ENCODE measurements at regions not wholly inside any gene's neighbourhood (a gene's known extent, or its start where the extent isn't known, plus 50 kb on each side); places are given as distances from the start of the nearest gene placed in this dataset.
"Not testable (repeated sequence)": the region's sequence is repeated elsewhere in the genome, so short reads cannot be mapped to it uniquely, and the experiment has no call there.

- H3K27me3 ChIP-seq (replicated peaks; ENCODE audit: control insufficient read depth, insufficient read depth, low read length, poor library complexity, severe bottlenecking); H3K4me3 ChIP-seq (ENCODE audit: insufficient read depth, low read depth, low read length, poor library complexity, severe bottlenecking); H3K27ac ChIP-seq (ENCODE audit: insufficient read depth, low read length, poor library complexity, severe bottlenecking); H3K9me3 ChIP-seq (ENCODE audit: control insufficient read depth, low read length); H3K4me1 ChIP-seq (ENCODE audit: control insufficient read depth, insufficient read depth, low read length, poor library complexity, severe bottlenecking); H3K36me3 ChIP-seq (ENCODE audit: control insufficient read depth, insufficient read depth, low read length); DNase-seq: not testable (repeated sequence)
Measured at GRCh38 chr17:20781869-20782268, 202.3 kb downstream of the CDRT15L2 start.

GRCh38 chr17:20783091-20783490 is 203.6 kb downstream of the CDRT15L2 start:
- no peaks in the 10 kb centered on the region for H3K27me3 ChIP-seq (replicated peaks; ENCODE audit: control insufficient read depth, insufficient read depth, low read length, poor library complexity, severe bottlenecking)
- no peak overlapping the region for H3K4me3 ChIP-seq (ENCODE audit: insufficient read depth, low read depth, low read length, poor library complexity, severe bottlenecking)
- no peaks in the 10 kb centered on the region for H3K4me1 ChIP-seq (ENCODE audit: control insufficient read depth, insufficient read depth, low read length, poor library complexity, severe bottlenecking)
- H3K27ac ChIP-seq (ENCODE audit: insufficient read depth, low read length, poor library complexity, severe bottlenecking): no peak overlapping the region
- no peak for DNase-seq
- no peaks in the 10 kb centered on the region for H3K36me3 ChIP-seq (ENCODE audit: control insufficient read depth, insufficient read depth, low read length)
- no peaks in the 10 kb centered on the region for H3K9me3 ChIP-seq (ENCODE audit: control insufficient read depth, low read length)

GRCh38 chr17:20784100-20784665 is 204.7 kb downstream of the CDRT15L2 start:
- no peak for DNase-seq
- no peak overlapping the region for H3K4me3 ChIP-seq (ENCODE audit: insufficient read depth, low read depth, low read length, poor library complexity, severe bottlenecking)
- no peaks in the 10 kb centered on the region for H3K4me1 ChIP-seq (ENCODE audit: control insufficient read depth, insufficient read depth, low read length, poor library complexity, severe bottlenecking)
- H3K27me3 ChIP-seq (replicated peaks; ENCODE audit: control insufficient read depth, insufficient read depth, low read length, poor library complexity, severe bottlenecking): no peaks in the 10 kb centered on the region
- H3K36me3 ChIP-seq (ENCODE audit: control insufficient read depth, insufficient read depth, low read length): no peaks in the 10 kb centered on the region
- no peaks in the 10 kb centered on the region for H3K9me3 ChIP-seq (ENCODE audit: control insufficient read depth, low read length)
- no peak overlapping the region for H3K27ac ChIP-seq (ENCODE audit: insufficient read depth, low read length, poor library complexity, severe bottlenecking)

- H3K27me3 ChIP-seq (replicated peaks; ENCODE audit: control insufficient read depth, insufficient read depth, low read length, poor library complexity, severe bottlenecking): no peaks in the 10 kb centered on the region
- no peak overlapping the region for H3K4me3 ChIP-seq (ENCODE audit: insufficient read depth, low read depth, low read length, poor library complexity, severe bottlenecking)
- H3K36me3 ChIP-seq (ENCODE audit: control insufficient read depth, insufficient read depth, low read length): no peaks in the 10 kb centered on the region
- H3K27ac ChIP-seq (ENCODE audit: insufficient read depth, low read length, poor library complexity, severe bottlenecking): no peak overlapping the region
- H3K4me1 ChIP-seq (ENCODE audit: control insufficient read depth, insufficient read depth, low read length, poor library complexity, severe bottlenecking): no peaks in the 10 kb centered on the region
- H3K9me3 ChIP-seq (ENCODE audit: control insufficient read depth, low read length): no peaks in the 10 kb centered on the region
- DNase-seq: no peak
Measured at GRCh38 chr17:20787281-20787680, 207.8 kb downstream of the CDRT15L2 start.

- Histone ChIP-seq H3K27me3 (replicated peaks; ENCODE audit: control insufficient read depth, insufficient read depth, low read length, poor library complexity, severe bottlenecking) (no peaks in the 10 kb centered on the region), H3K36me3 (ENCODE audit: control insufficient read depth, insufficient read depth, low read length) (no peaks in the 10 kb centered on the region)
Measured at GRCh38 chr17:20791626-20792025, 212.1 kb downstream of the CDRT15L2 start.

GRCh38 chr17:20794532-20794931 is 215.0 kb downstream of the CDRT15L2 start:
- DNase-seq; H3K27ac ChIP-seq (ENCODE audit: insufficient read depth, low read length, poor library complexity, severe bottlenecking); H3K27me3 ChIP-seq (replicated peaks; ENCODE audit: control insufficient read depth, insufficient read depth, low read length, poor library complexity, severe bottlenecking); H3K4me3 ChIP-seq (ENCODE audit: insufficient read depth, low read depth, low read length, poor library complexity, severe bottlenecking); H3K9me3 ChIP-seq (ENCODE audit: control insufficient read depth, low read length); H3K36me3 ChIP-seq (ENCODE audit: control insufficient read depth, insufficient read depth, low read length); H3K4me1 ChIP-seq (ENCODE audit: control insufficient read depth, insufficient read depth, low read length, poor library complexity, severe bottlenecking): not testable (repeated sequence)

More at GRCh38 chr17:20791626-20792025, 212.1 kb downstream of the CDRT15L2 start:
- Histone ChIP-seq H3K27ac (ENCODE audit: insufficient read depth, low read length, poor library complexity, severe bottlenecking) (no peak overlapping the region), H3K4me3 (ENCODE audit: insufficient read depth, low read depth, low read length, poor library complexity, severe bottlenecking) (no peak overlapping the region), H3K9me3 (ENCODE audit: control insufficient read depth, low read length) (no peaks in the 10 kb centered on the region), H3K4me1 (ENCODE audit: control insufficient read depth, insufficient read depth, low read length, poor library complexity, severe bottlenecking) (no peaks in the 10 kb centered on the region)
- DNase-seq: no peak

GRCh38 chr17:20797292-20797691 is 217.8 kb downstream of the CDRT15L2 start:
- Histone ChIP-seq H3K27ac (ENCODE audit: insufficient read depth, low read length, poor library complexity, severe bottlenecking) (no peak overlapping the region), H3K4me1 (ENCODE audit: control insufficient read depth, insufficient read depth, low read length, poor library complexity, severe bottlenecking) (no peaks in the 10 kb centered on the region), H3K36me3 (ENCODE audit: control insufficient read depth, insufficient read depth, low read length) (no peaks in the 10 kb centered on the region), H3K9me3 (ENCODE audit: control insufficient read depth, low read length) (no peaks in the 10 kb centered on the region), H3K27me3 (replicated peaks; ENCODE audit: control insufficient read depth, insufficient read depth, low read length, poor library complexity, severe bottlenecking) (no peaks in the 10 kb centered on the region), H3K4me3 (ENCODE audit: insufficient read depth, low read depth, low read length, poor library complexity, severe bottlenecking) (no peak overlapping the region)
- DNase-seq: no peak

- Histone ChIP-seq H3K9me3 (ENCODE audit: control insufficient read depth, low read length) (no peaks in the 10 kb centered on the region), H3K27me3 (replicated peaks; ENCODE audit: control insufficient read depth, insufficient read depth, low read length, poor library complexity, severe bottlenecking) (no peaks in the 10 kb centered on the region), H3K4me1 (ENCODE audit: control insufficient read depth, insufficient read depth, low read length, poor library complexity, severe bottlenecking) (no peaks in the 10 kb centered on the region), H3K27ac (ENCODE audit: insufficient read depth, low read length, poor library complexity, severe bottlenecking) (no peak overlapping the region), H3K4me3 (ENCODE audit: insufficient read depth, low read depth, low read length, poor library complexity, severe bottlenecking) (no peak overlapping the region), H3K36me3 (ENCODE audit: control insufficient read depth, insufficient read depth, low read length) (no peaks in the 10 kb centered on the region)
- no peak for DNase-seq
Measured at GRCh38 chr17:20800146-20800545, 220.6 kb downstream of the CDRT15L2 start.

GRCh38 chr17:20805751-20806150 is 226.2 kb downstream of the CDRT15L2 start:
- H3K27me3 ChIP-seq (replicated peaks; ENCODE audit: control insufficient read depth, insufficient read depth, low read length, poor library complexity, severe bottlenecking): no peaks in the 10 kb centered on the region
- H3K36me3 ChIP-seq (ENCODE audit: control insufficient read depth, insufficient read depth, low read length): no peaks in the 10 kb centered on the region
- H3K4me3 ChIP-seq (ENCODE audit: insufficient read depth, low read depth, low read length, poor library complexity, severe bottlenecking): no peak overlapping the region
- no peak overlapping the region for H3K27ac ChIP-seq (ENCODE audit: insufficient read depth, low read length, poor library complexity, severe bottlenecking)
- no peak for DNase-seq
- H3K4me1 ChIP-seq (ENCODE audit: control insufficient read depth, insufficient read depth, low read length, poor library complexity, severe bottlenecking): no peaks in the 10 kb centered on the region
- H3K9me3 ChIP-seq (ENCODE audit: control insufficient read depth, low read length): no peaks in the 10 kb centered on the region

- not testable (repeated sequence) for H3K4me1 ChIP-seq (ENCODE audit: control insufficient read depth, insufficient read depth, low read length, poor library complexity, severe bottlenecking); DNase-seq
Measured at GRCh38 chr17:20807566-20807965, 228.0 kb downstream of the CDRT15L2 start.

More at GRCh38 chr17:20807566-20807965, 228.0 kb downstream of the CDRT15L2 start:
- H3K36me3 ChIP-seq (ENCODE audit: control insufficient read depth, insufficient read depth, low read length); H3K27me3 ChIP-seq (replicated peaks; ENCODE audit: control insufficient read depth, insufficient read depth, low read length, poor library complexity, severe bottlenecking); H3K27ac ChIP-seq (ENCODE audit: insufficient read depth, low read length, poor library complexity, severe bottlenecking); H3K4me3 ChIP-seq (ENCODE audit: insufficient read depth, low read depth, low read length, poor library complexity, severe bottlenecking); H3K9me3 ChIP-seq (ENCODE audit: control insufficient read depth, low read length): not testable (repeated sequence)
